AG10803 (cell line): ENCODE measurements at regions not wholly inside any gene's neighbourhood (a gene's known extent, or its start where the extent isn't known, plus 50 kb on each side); places are given as distances from the start of the nearest gene placed in this dataset.
A peak's percentile ranks its signal among the peaks of the same experiment; 100 is the strongest.

Experiments
- DNase-seq: peaks from one replicate; pipeline ENCODE4 v3.0.0; 2010; ENCODE audit warnings: low read depth
- H3K4me3 ChIP-seq: 2 replicates; pipeline ENCODE4 v1.5.1; 2011; ENCODE audit warnings: mild to moderate bottlenecking, low read length, control low read depth
- CTCF ChIP-seq: conservative IDR thresholded peaks from 2 replicates; pipeline ENCODE4 v1.5.1; 2011; ENCODE audit warnings: mild to moderate bottlenecking, low read length, control low read depth, inconsistent platforms

GRCh38 chr16:72677662-72678447, 370.1 kb downstream of the ZFHX3 start:
- no peak overlapping the region for H3K4me3 ChIP-seq
- no peak for TF ChIP-seq CTCF
- DNase-seq, result peak; percentile 29

GRCh38 chr16:72673118-72673517, 374.8 kb downstream of the ZFHX3 start:
- TF ChIP-seq CTCF, result no peak
- H3K4me3 ChIP-seq, result no peak overlapping the region
- DNase-seq, result peak; percentile 6

GRCh38 chr16:72666267-72666666, 381.7 kb downstream of the ZFHX3 start:
- H3K4me3 ChIP-seq, result no peak overlapping the region
- DNase-seq, result peak; percentile 11
- 0 out of 2 replicates have a peak, but pooled peaks have one; percentile 6 for TF ChIP-seq CTCF

- peak overlapping the region; percentile 88 for H3K4me3 ChIP-seq
- no peak for DNase-seq
These were observed 382.2 kb downstream of the ZFHX3 start for GRCh38 chr16:72665701-72666100.

GRCh38 chr16:72664509-72665408, 383.2 kb downstream of the ZFHX3 start:
- H3K4me3 ChIP-seq, result peak overlapping the region; percentile 88
- no peak for TF ChIP-seq CTCF
- peak; percentile 99 for DNase-seq

More at GRCh38 chr16:72665701-72666100, 382.2 kb downstream of the ZFHX3 start:
- no peak for TF ChIP-seq CTCF

- TF ChIP-seq CTCF, result no peak
- DNase-seq, result no peak
- peak overlapping the region; percentile 88 for H3K4me3 ChIP-seq
These were observed 383.8 kb downstream of the ZFHX3 start for GRCh38 chr16:72664056-72664508.
